IMR-90 (cell line): ENCODE measurements at regions not wholly inside any gene's neighbourhood (a gene's known extent, or its start where the extent isn't known, plus 50 kb on each side); places are given as distances from the start of the nearest gene placed in this dataset.

ENCODE experiments used
- ATAC-seq: fragments of 200-7000 bp; cut with Tn5 transposase; 2 replicates; pipeline ENCODE4 v1.9.1; 2020; ENCODE audit warnings: low read depth, mild to moderate bottlenecking, moderate library complexity
- BruUV-seq: library from RNA; stranded (reverse); fragments of 400-500 nt; replicated peaks from 2 replicates; lab custom pipeline; 2021; lab: Mats Ljungman, UMichigan
- CTCF ChIA-PET: fragments of 300-600 bp; formaldehyde crosslinking; extraction: SDS; loops from one replicate; lab custom pipeline; 2021; ENCODE audit warnings: antibody characterized with exemption; lab: Yijun Ruan, JAX
- POLR2A ChIA-PET: fragments of 300-600 bp; sonication (Branson Sonifier 250); formaldehyde crosslinking; loops from one replicate; lab custom pipeline; 2022; ENCODE audit warnings: antibody characterized with exemption; ENCODE audit not compliant: unreplicated experiment; lab: Charles Lee
- DNase-seq: peaks from one replicate; pipeline ENCODE4 v3.0.0; 2013
- H2AFZ ChIP-seq: replicated peaks from 2 replicates; pipeline ENCODE3; 2013; ENCODE audit warnings: low read length, mild to moderate bottlenecking; ENCODE audit not compliant: poor library complexity
- H2AK5ac ChIP-seq: 2 replicates; pipeline ENCODE4 v1.6.1; 2013; ENCODE audit warnings: low read depth, low read length, inconsistent platforms
- H2AK9ac ChIP-seq: replicated peaks from 2 replicates; pipeline ENCODE3; 2013; ENCODE audit warnings: mild to moderate bottlenecking, low read depth, low read length, moderate library complexity; ENCODE audit not compliant: poor library complexity
- H2BK120ac ChIP-seq: 2 replicates; pipeline ENCODE4 v1.6.1; 2013; ENCODE audit warnings: low read depth, low read length, inconsistent platforms
- H2BK15ac ChIP-seq: 3 replicates; pipeline ENCODE4 v1.6.1; 2013; ENCODE audit warnings: low read depth, low read length, inconsistent platforms
- H2BK20ac ChIP-seq: 2 replicates; pipeline ENCODE4 v1.6.1; 2013; ENCODE audit warnings: low read depth, mild to moderate bottlenecking, inconsistent platforms, low read length, moderate library complexity
- H2BK5ac ChIP-seq: 2 replicates; pipeline ENCODE4 v1.6.1; 2013; ENCODE audit warnings: mild to moderate bottlenecking, low read depth, low read length, inconsistent platforms; ENCODE audit not compliant: poor library complexity, severe bottlenecking
- H3K14ac ChIP-seq: replicated peaks from 2 replicates; pipeline ENCODE4 v1.6.1; 2013; ENCODE audit warnings: low read depth, low read length, inconsistent platforms
- H3K18ac ChIP-seq: 2 replicates; pipeline ENCODE4 v1.6.1; 2013; ENCODE audit warnings: low read depth, low read length, control low read depth
- H3K23ac ChIP-seq: 2 replicates; pipeline ENCODE4 v1.6.1; 2013; ENCODE audit warnings: low read depth, low read length, inconsistent platforms
- H3K27ac ChIP-seq: 2 replicates; pipeline ENCODE4 v1.5.1; 2013; ENCODE audit warnings: mild to moderate bottlenecking, control low read depth, low read length; ENCODE audit not compliant: insufficient read depth
- H3K27me3 ChIP-seq: 2 replicates; pipeline ENCODE4 v1.6.1; 2013; ENCODE audit warnings: low read length; ENCODE audit not compliant: control insufficient read depth, insufficient read depth
- H3K36me3 ChIP-seq: 2 replicates; pipeline ENCODE4 v1.6.1; 2013; ENCODE audit warnings: low read length, mixed read lengths; ENCODE audit not compliant: control insufficient read depth, insufficient read depth
- H3K4ac ChIP-seq: 2 replicates; pipeline ENCODE4 v1.6.1; 2013; ENCODE audit warnings: low read depth, low read length, inconsistent platforms
- H3K4me1 ChIP-seq: 2 replicates; pipeline ENCODE4 v1.6.1; 2013; ENCODE audit warnings: low read length, mixed read lengths; ENCODE audit not compliant: control insufficient read depth, insufficient read depth
- H3K4me2 ChIP-seq: 2 replicates; pipeline ENCODE4 v1.6.1; 2013; ENCODE audit warnings: low read depth, mild to moderate bottlenecking, control low read depth, low read length, moderate library complexity
- H3K4me3 ChIP-seq: 2 replicates; pipeline ENCODE4 v1.5.1; 2013; ENCODE audit warnings: low read depth, mild to moderate bottlenecking, control low read depth, low read length, moderate library complexity; ENCODE audit not compliant: insufficient read depth
- H3K56ac ChIP-seq: 2 replicates; pipeline ENCODE4 v1.6.1; 2013; ENCODE audit warnings: low read length, inconsistent platforms; ENCODE audit not compliant: insufficient read depth; ENCODE audit errors: extremely low read depth
- H3K79me1 ChIP-seq, 2 experiments: 2 replicates each; pipeline ENCODE4 v1.6.1; 2013; ENCODE audit warnings: low read length in 2 of 2, inconsistent platforms in 1 of 2, low read depth in 1 of 2
- H3K9ac ChIP-seq: 2 replicates; pipeline ENCODE4 v1.6.1; 2013; ENCODE audit warnings: low read depth, low read length, control low read depth
- H3K9me1 ChIP-seq: 2 replicates; pipeline ENCODE4 v1.6.1; 2013; ENCODE audit warnings: low read length, inconsistent platforms; ENCODE audit not compliant: insufficient read depth
- H3K9me3 ChIP-seq: 2 replicates; pipeline ENCODE4 v1.6.1; 2013; ENCODE audit warnings: low read length; ENCODE audit not compliant: control insufficient read depth, insufficient read depth
- H4K20me1 ChIP-seq: 2 replicates; pipeline ENCODE4 v1.6.1; 2013; ENCODE audit warnings: low read length, inconsistent platforms; ENCODE audit not compliant: insufficient read depth
- H4K5ac ChIP-seq: 2 replicates; pipeline ENCODE4 v1.6.1; 2013; ENCODE audit warnings: mild to moderate bottlenecking, low read depth, low read length, control low read depth
- H4K8ac ChIP-seq, 2 experiments: 2 replicates each; pipeline ENCODE4 v1.6.1; 2013; ENCODE audit warnings: low read depth in 2 of 2, low read length in 2 of 2, control low read depth in 1 of 2, inconsistent platforms in 1 of 2
- H4K91ac ChIP-seq: 2 replicates; pipeline ENCODE4 v1.6.1; 2013; ENCODE audit warnings: low read depth, low read length, inconsistent platforms; ENCODE audit not compliant: insufficient read depth
- BHLHE40 ChIP-seq: fragments of 150-350 bp; IDR thresholded peaks from 2 replicates; pipeline ENCODE4 v1.6.1; 2016; ENCODE audit warnings: mild to moderate bottlenecking, low read depth, low read length
- CEBPB ChIP-seq: IDR thresholded peaks from 2 replicates; pipeline ENCODE4 v1.6.1; 2012; ENCODE audit warnings: low read depth, low read length, improper control_type of control experiment
- CHD1 ChIP-seq: IDR thresholded peaks from 2 replicates; pipeline ENCODE4 v1.6.1; 2012; ENCODE audit warnings: low read depth, low read length, improper control_type of control experiment
- ELK1 ChIP-seq: fragments of 150-350 bp; IDR thresholded peaks from 2 replicates; pipeline ENCODE4 v1.6.1; 2016; ENCODE audit warnings: low read depth, mild to moderate bottlenecking, low read length, moderate library complexity, borderline replicate concordance
- FOS ChIP-seq: fragments of 150-350 bp; IDR thresholded peaks from 2 replicates; pipeline ENCODE4 v1.6.1; 2016; ENCODE audit warnings: low read depth, low read length
- MAFK ChIP-seq: IDR thresholded peaks from 2 replicates; pipeline ENCODE4 v1.6.1; 2012; ENCODE audit warnings: low read depth, low read length, improper control_type of control experiment
- MXI1 ChIP-seq: IDR thresholded peaks from 2 replicates; pipeline ENCODE4 v1.6.1; 2012; ENCODE audit warnings: low read depth, mild to moderate bottlenecking, low read length, moderate library complexity, borderline replicate concordance
- NFE2L2 ChIP-seq: fragments of 150-350 bp; IDR thresholded peaks from 2 replicates; pipeline ENCODE4 v1.6.1; 2016; ENCODE audit warnings: low read depth, mild to moderate bottlenecking, low read length
- POLR2A ChIP-seq: IDR thresholded peaks from 2 replicates; pipeline ENCODE4 v1.6.1; 2012; ENCODE audit warnings: mild to moderate bottlenecking, low read depth, low read length
- RCOR1 ChIP-seq: IDR thresholded peaks from 2 replicates; pipeline ENCODE4 v1.6.1; 2012; ENCODE audit warnings: mild to moderate bottlenecking, low read length, improper control_type of control experiment; ENCODE audit not compliant: insufficient replicate concordance
- RFX5 ChIP-seq: IDR thresholded peaks from 2 replicates; pipeline ENCODE4 v1.8.0; 2012; ENCODE audit warnings: low read depth, mild to moderate bottlenecking, low read length, moderate library complexity
- SMC3 ChIP-seq: fragments of 150-350 bp; IDR thresholded peaks from 2 replicates; pipeline ENCODE4 v1.6.1; 2016; ENCODE audit warnings: low read depth, mild to moderate bottlenecking, antibody characterized with exemption, low read length, moderate library complexity
- WGBS, 2 experiments: methylation state at CpG; one replicate each; pipeline versions ENCODE4 v1.1.5 to v1.1.7; 2013; ENCODE audit warnings: missing lambda C conversion rate in 2 of 2; ENCODE audit not compliant: insufficient read length in 1 of 2; ENCODE audit errors: extremely low coverage in 2 of 2; 5-methylcytosine and 5-hydroxymethylcytosine counted together
- dilution Hi-C: fragments of 300-500 bp; cut with HindIII; formaldehyde crosslinking; loops from one replicate; pipeline ENCODE4 v1.14.3; 2018; ENCODE audit warnings: low sequenced_read_pairs; ENCODE audit not compliant: unreplicated experiment
- in situ Hi-C: fragments of 300-500 bp; cut with MboI; formaldehyde crosslinking; loops from 3 replicates; pipeline ENCODE4 v1.14.3; 2019; ENCODE audit warnings: low sequenced_read_pairs, inconsistent platforms, mixed read lengths
- intact Hi-C: fragments of 100-400 bp; cut with micrococcal nuclease; formaldehyde crosslinking; loops from 2 replicates; pipeline ENCODE4 v1.10.0; 2022
- TF ChIP-seq, protein P1 (sequence below): conservative IDR thresholded peaks from 2 replicates; pipeline ENCODE4 v1.5.1; 2012; ENCODE audit warnings: mild to moderate bottlenecking, low read depth, low read length, improper control_type of control experiment
- TF ChIP-seq, protein P2 (sequence below): fragments of 150-350 bp; IDR thresholded peaks from 2 replicates; pipeline ENCODE4 v1.6.1; 2017; ENCODE audit warnings: mild to moderate bottlenecking, antibody characterized with exemption, low read length, low read depth

GRCh38 chr2:33924586-33925169, 325.6 kb upstream of the FAM98A start:
- intact Hi-C loops (no loop called here), in situ Hi-C loops (no loop called here)
- POLR2A ChIA-PET: no interaction called here

More at GRCh38 chr2:33924586-33925169, 325.6 kb upstream of the FAM98A start:
- Histone ChIP-seq H3K79me1 (no peaks in the 10 kb centered on the region), H2AK5ac (no peak overlapping the region), H4K5ac (no peak overlapping the region), H3K27ac (no peak overlapping the region), H2AFZ (no peak overlapping the region), H3K36me3 (no peaks in the 10 kb centered on the region), H3K23ac (no peak overlapping the region), H4K8ac (no peak overlapping the region), H2BK20ac (no peak overlapping the region), H2BK5ac (no peak overlapping the region), H4K20me1 (no peaks in the 10 kb centered on the region), H3K9me3 (no peaks in the 10 kb centered on the region; the same call in 1 of the 2 replicates), H3K4me1 (no peaks in the 10 kb centered on the region), H3K9me1 (no peaks in the 10 kb centered on the region), H3K4me3 (no peak overlapping the region), H3K9ac (no peak overlapping the region), H2BK120ac (no peak overlapping the region), H3K4me2 (no peak overlapping the region), H4K91ac (no peak overlapping the region), H3K4ac (no peak overlapping the region), H2AK9ac (no peak overlapping the region), H3K56ac (no peak overlapping the region), H3K14ac (no peak overlapping the region), H2BK15ac (no peak overlapping the region), H3K18ac (no peak overlapping the region), H3K27me3 (no peaks in the 10 kb centered on the region)
- no peak for TF ChIP-seq SMC3
- no peak for TF ChIP-seq CEBPB
- TF ChIP-seq MXI1: no peak
- TF ChIP-seq MAFK: no peak
- TF ChIP-seq BHLHE40: no peak
- no peak for TF ChIP-seq NFE2L2
- TF ChIP-seq, protein P1, sequence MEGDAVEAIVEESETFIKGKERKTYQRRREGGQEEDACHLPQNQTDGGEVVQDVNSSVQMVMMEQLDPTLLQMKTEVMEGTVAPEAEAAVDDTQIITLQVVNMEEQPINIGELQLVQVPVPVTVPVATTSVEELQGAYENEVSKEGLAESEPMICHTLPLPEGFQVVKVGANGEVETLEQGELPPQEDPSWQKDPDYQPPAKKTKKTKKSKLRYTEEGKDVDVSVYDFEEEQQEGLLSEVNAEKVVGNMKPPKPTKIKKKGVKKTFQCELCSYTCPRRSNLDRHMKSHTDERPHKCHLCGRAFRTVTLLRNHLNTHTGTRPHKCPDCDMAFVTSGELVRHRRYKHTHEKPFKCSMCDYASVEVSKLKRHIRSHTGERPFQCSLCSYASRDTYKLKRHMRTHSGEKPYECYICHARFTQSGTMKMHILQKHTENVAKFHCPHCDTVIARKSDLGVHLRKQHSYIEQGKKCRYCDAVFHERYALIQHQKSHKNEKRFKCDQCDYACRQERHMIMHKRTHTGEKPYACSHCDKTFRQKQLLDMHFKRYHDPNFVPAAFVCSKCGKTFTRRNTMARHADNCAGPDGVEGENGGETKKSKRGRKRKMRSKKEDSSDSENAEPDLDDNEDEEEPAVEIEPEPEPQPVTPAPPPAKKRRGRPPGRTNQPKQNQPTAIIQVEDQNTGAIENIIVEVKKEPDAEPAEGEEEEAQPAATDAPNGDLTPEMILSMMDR: no peak
- TF ChIP-seq RFX5: no peak
- TF ChIP-seq, protein P2, sequence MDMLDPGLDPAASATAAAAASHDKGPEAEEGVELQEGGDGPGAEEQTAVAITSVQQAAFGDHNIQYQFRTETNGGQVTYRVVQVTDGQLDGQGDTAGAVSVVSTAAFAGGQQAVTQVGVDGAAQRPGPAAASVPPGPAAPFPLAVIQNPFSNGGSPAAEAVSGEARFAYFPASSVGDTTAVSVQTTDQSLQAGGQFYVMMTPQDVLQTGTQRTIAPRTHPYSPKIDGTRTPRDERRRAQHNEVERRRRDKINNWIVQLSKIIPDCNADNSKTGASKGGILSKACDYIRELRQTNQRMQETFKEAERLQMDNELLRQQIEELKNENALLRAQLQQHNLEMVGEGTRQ: no peak
- no peak for TF ChIP-seq POLR2A
- TF ChIP-seq RCOR1: no peak
- no peak for TF ChIP-seq CHD1
- no peak for TF ChIP-seq ELK1
- no peak for TF ChIP-seq FOS
- CTCF ChIA-PET: interaction anchor here (0.6 kb wide), 1 partner anchor 1771 kb away, joined by 3 read pairs; no protein-coding TSS in a partner anchor
- DNase-seq: no peak
- WGBS, 2 experiments: no CpG with 5 or more reads among the region's 3 CpGs
- no peak for ATAC-seq
- BruUV-seq: no TSS peak
- dilution Hi-C loops: no loop called here
